GM18907 (cell line): ENCODE measurements at regions not wholly inside any gene's neighbourhood (a gene's known extent, or its start where the extent isn't known, plus 50 kb on each side); places are given as distances from the start of the nearest gene placed in this dataset.

Experiments
- ATAC-seq: cut with Tn5 transposase; IDR thresholded peaks from one replicate; pipeline ENCODE4 v1.9.1; 2021; ENCODE audit warnings: mild to moderate bottlenecking, moderate library complexity; ENCODE audit not compliant: unreplicated experiment

DNA sequence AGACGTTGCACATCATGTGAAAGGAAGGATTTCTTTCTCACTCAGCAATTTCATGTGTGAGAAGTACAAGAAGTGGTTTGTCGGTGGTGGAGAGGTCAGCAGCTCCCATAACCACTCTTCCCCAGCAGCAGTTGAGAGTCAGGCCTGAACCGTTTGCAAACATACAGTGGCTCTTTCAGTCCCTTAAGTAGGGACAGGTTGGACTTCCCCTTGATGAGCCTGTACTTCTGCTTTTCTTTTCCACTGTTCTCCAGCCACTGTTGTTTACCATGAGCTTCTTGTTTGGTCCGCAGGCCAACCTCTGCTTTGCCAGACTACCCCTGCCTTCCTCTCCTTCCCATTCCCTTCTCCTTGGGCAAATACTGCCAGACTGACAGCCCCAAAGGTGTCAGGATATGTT is 391.3 kb upstream of the CELF4 start:
- ATAC-seq: no peak

GRCh38 chr18:37956020-37956419 is 390.4 kb upstream of the CELF4 start:
- ATAC-seq: no peak

- ATAC-seq: no peak
Measured at GRCh38 chr18:37955201-37955600, 389.6 kb upstream of the CELF4 start.

DNA sequence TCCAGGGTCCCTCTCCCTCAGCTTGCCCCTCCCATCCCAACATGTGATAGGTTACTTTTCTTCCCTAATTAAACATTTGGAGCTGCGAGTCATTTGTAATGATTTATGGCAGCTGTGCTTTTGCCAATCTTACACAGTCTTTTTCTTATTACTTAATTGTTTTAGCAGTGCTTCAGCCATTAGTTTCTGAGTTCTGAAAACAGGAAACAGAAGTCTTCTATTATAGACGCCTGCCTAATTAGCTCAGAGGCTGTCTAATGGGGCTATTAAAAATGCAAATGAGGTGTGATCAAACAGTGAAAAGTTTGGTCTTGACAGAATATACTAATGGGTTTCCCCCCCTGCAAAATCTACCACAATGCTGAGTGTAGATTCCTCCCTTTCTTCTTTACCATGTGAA is 388.3 kb upstream of the CELF4 start:
- no peak for ATAC-seq

- ATAC-seq: no peak
Measured at GRCh38 chr18:37948471-37948870, 382.9 kb upstream of the CELF4 start.

DNA sequence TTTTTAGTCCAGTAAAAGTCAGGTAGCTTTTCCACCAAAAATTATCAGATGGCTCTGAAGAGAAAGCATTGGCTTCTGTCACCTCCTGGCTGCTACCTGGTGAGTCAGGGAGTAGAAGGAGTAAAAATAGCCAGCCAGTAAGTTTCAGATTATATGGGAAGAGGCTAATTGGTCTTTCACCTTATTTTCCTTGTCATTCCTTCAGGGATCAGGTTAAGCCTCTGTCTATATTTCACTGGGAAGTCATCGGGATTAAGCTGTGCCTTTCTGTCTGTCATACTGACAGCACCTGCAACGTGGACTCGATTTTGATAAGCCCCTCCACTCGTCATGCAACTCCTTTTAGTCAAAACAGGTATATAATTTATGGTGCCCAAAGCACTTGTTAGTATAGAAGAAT is 380.7 kb upstream of the CELF4 start:
- no peak for ATAC-seq

- no peak for ATAC-seq
Measured at GRCh38 chr18:37944700-37945270, 379.2 kb upstream of the CELF4 start.

GRCh38 chr18:37937287-37937686 is 371.7 kb upstream of the CELF4 start:
- no peak for ATAC-seq

DNA sequence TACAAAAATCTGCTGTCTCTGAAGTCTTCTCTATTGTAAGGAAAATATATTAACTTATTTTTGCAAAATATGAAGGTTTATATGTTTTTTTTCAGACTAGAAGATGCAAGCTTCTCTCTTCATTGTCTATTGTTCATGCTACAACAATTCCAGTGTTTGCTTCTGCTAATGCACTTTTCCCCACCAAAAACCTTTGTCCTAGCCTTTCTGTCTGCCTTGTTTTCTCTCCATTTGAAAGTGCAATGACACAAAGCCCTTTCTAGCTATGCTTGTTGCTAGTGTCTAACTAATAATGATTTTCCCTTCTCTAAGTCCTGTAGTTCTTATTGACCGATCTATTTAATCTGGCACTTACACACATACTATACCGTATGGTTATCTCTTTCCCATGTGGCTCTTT is 369.5 kb upstream of the CELF4 start:
- no peak for ATAC-seq

DNA sequence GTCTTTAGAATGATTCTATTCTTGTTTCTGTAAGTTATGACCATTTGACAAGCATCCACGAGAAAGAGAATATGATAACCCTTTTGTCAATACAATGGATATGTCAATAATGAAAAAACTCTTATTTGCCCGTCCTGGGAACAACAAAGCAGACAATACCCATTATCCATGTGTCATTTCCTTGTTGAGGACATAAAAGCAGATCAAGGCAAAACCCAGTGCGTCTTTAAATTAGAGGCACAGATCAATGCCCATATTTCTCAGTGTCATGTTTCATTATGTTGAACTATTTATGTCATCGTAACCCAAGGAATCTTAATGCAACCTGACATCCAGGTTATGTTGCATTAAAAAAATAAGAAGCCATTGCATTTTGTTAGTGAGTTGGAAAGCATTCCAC is 365.0 kb upstream of the CELF4 start:
- no peak for ATAC-seq

- no peak for ATAC-seq
Measured at GRCh38 chr18:37922162-37922561, 356.6 kb upstream of the CELF4 start.

- ATAC-seq: no peak
Measured at GRCh38 chr18:37920865-37921264, 355.3 kb upstream of the CELF4 start.

DNA sequence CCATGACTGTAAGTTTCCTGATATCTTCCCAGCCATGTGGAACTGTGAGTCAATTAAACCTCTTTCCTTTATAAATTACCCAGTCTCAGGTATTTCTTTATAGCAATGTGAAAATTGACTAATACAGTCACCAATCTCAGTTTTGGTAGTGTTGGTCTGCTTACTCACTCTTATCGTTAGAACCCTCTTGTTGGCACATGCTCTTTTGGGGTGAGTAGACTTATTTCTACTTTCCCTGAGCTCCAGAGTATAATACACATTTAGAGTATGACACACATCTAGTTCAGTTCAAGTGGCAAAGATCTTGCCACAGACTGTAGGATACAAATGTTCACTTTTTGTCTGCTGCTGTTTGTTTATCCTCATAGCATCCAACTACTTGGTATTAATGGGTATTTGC is 347.5 kb upstream of the CELF4 start:
- no peak for ATAC-seq

- no peak for ATAC-seq
Measured at GRCh38 chr18:37902344-37902743, 336.7 kb upstream of the CELF4 start.

DNA sequence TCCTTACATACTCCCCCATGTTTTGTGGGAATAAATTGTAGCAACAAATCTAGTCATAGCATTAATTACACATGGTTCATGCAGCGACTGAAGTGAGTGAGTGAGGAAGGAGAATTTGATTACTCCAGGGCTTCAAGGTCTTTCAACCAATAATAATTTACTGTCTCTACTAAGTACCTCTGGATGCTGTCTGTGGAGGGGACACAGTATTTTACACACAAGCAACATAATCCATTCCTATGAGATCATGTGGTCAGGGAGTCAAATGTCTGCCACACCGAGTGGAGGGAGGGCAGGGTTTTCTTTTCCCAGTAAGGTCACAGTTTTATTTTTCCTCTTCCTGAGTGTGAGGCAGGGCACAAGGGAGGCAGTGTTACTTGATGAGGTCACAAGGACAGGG is 334.7 kb upstream of the CELF4 start:
- no peak for ATAC-seq

DNA sequence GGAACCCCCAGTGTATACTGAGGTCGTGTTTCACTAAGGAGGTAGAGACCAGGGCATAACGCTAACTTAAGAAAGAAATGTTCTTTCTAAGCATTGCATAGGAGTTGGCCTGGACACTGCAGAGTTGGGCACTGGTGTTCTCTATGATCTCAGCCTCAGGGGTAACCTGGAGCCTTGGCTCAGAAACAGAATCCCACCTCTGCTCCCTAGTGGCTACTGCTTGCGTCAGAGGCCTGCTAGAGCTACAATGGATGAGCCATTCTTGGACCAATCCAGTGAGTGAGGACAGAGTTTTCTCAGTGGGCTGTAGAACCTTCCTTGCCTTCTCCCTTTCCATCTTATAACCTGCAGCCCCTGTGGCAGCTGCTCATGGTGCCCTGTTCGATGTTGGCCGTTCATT is 324.4 kb upstream of the CELF4 start:
- no peak for ATAC-seq

GRCh38 chr18:37874721-37875120 is 309.1 kb upstream of the CELF4 start:
- ATAC-seq: no peak

- no peak for ATAC-seq
Measured at GRCh38 chr18:37873416-37873815, 307.8 kb upstream of the CELF4 start.

DNA sequence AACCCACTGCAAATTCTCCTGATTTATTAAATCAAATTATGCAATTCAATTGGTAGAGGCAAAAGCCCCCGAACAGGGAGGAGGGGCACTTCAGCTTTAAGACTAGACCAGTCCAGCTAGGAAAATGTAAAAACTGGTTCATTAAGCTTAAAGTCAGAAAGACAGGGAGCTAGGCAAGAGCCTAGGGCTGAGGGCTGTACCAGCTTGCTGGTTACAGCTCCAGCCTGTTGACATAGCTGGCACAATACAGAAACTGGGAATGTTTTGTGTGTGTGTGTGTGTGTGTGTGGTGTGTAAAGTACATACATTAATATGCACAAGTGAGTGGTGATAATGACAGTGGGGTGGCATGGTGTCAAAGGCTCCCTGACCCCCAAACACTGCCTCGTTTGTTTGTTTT is 307.0 kb upstream of the CELF4 start:
- no peak for ATAC-seq

- no peak for ATAC-seq
Measured at GRCh38 chr18:37871561-37871960, 306.0 kb upstream of the CELF4 start.

DNA sequence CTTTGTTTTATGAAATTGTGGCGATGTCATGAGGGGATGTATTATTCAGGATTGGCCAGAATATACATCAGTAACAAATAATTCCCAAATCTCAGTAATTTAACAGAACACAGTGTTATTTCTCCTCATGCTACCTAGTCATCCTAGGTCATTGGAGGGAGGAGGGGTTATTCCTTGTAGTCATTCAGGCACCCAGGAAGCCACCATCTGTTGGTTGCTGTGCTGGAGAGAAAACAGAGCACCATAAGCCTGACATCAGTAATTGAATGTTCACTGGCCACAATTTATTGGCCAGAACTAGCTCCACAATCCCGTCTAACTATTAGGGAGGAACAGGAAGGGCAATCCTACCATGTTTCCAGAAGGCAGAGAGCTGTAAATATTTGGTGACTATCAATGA is 303.5 kb upstream of the CELF4 start:
- no peak for ATAC-seq

- ATAC-seq: no peak
Measured at GRCh38 chr18:37864122-37864521, 298.5 kb upstream of the CELF4 start.

- no peak for ATAC-seq
Measured at GRCh38 chr18:37861981-37862380, 296.4 kb upstream of the CELF4 start.

- no peak for ATAC-seq
Measured at GRCh38 chr18:37854396-37854795, 288.8 kb upstream of the CELF4 start.
